GM12892 (cell line): ENCODE measurements at regions not wholly inside any gene's neighbourhood (a gene's known extent, or its start where the extent isn't known, plus 50 kb on each side); places are given as distances from the start of the nearest gene placed in this dataset.

ENCODE experiments used
- POLR2A ChIP-seq: IDR thresholded peaks from 2 replicates; pipeline ENCODE4 v1.6.1; 2011; ENCODE audit warnings: low read depth, low read length, control low read depth
- POLR2AphosphoS5 ChIP-seq: IDR thresholded peaks from 2 replicates; pipeline ENCODE4 v1.6.1; 2011; ENCODE audit warnings: low read depth, low read length, control low read depth
- TAF1 ChIP-seq: IDR thresholded peaks from 2 replicates; pipeline ENCODE4 v1.6.1; 2011; ENCODE audit warnings: low read depth, mild to moderate bottlenecking, control low read depth, low read length, borderline replicate concordance

DNA sequence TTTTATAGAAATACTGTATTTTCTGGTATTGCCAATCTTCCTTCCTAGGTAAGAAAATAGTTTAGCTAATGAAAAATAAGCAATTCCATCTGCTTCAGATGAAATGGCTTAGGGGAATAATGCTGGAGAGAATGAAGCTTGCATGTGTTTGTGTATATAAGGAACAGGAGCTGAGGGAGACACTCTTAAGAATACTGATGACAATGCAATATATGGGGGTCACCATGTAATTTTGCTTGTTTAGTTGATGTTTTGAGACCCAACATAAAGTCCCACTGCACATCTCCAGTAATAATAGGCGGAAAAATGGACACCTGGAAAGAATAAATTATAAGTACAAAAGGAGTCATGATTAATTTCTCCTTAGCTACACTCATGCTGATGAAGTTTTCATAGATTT lies 110.8 kb upstream of the BRINP3 start:
- no peak for TF ChIP-seq POLR2A
- TF ChIP-seq TAF1 = no peak
- TF ChIP-seq POLR2AphosphoS5 = no peak
